IPS-20b (cell line): ENCODE measurements at regions not wholly inside any gene's neighbourhood (a gene's known extent, or its start where the extent isn't known, plus 50 kb on each side); places are given as distances from the start of the nearest gene placed in this dataset.

Source experiments
- H3K27ac ChIP-seq: one replicate; pipeline ENCODE4 v1.5.1; 2013; ENCODE audit warnings: low read length
- H3K27me3 ChIP-seq: 2 replicates; pipeline ENCODE4 v1.6.1; 2013; ENCODE audit warnings: mild to moderate bottlenecking, low read length, inconsistent platforms; ENCODE audit not compliant: insufficient read depth
- H3K36me3 ChIP-seq: 2 replicates; pipeline ENCODE4 v1.6.1; 2013; ENCODE audit warnings: low read depth, mild to moderate bottlenecking, inconsistent platforms, low read length, moderate library complexity; ENCODE audit not compliant: insufficient read depth
- H3K4me1 ChIP-seq: 2 replicates; pipeline ENCODE4 v1.6.1; 2013; ENCODE audit warnings: mild to moderate bottlenecking, control low read depth, inconsistent platforms, low read length, moderate library complexity; ENCODE audit not compliant: insufficient read depth
- H3K4me3 ChIP-seq: 2 replicates; pipeline ENCODE4 v1.5.1; 2013; ENCODE audit warnings: mild to moderate bottlenecking, low read length, inconsistent platforms
- H3K9ac ChIP-seq: 2 replicates; pipeline ENCODE4 v1.6.1; 2013; ENCODE audit warnings: low read depth, mild to moderate bottlenecking, inconsistent platforms, low read length, moderate library complexity
- H3K9me3 ChIP-seq: 2 replicates; pipeline ENCODE4 v1.6.1; 2013; ENCODE audit warnings: mild to moderate bottlenecking, low read depth, low read length, inconsistent platforms; ENCODE audit not compliant: insufficient read depth

- Histone ChIP-seq H3K4me3 (no peak overlapping the region), H3K27ac (no peak overlapping the region), H3K9me3 (no peaks in the 10 kb centered on the region), H3K9ac (no peak overlapping the region), H3K36me3 (no peaks in the 10 kb centered on the region), H3K4me1 (no peaks in the 10 kb centered on the region), H3K27me3 (no peaks in the 10 kb centered on the region)
Observed at GRCh38 chr1:87250336-87250735, 78.3 kb upstream of the LMO4 start.

GRCh38 chr1:87252406-87252805, 76.3 kb upstream of the LMO4 start:
- no peak overlapping the region for H3K9ac ChIP-seq

GRCh38 chr1:87262688-87263087, 66.0 kb upstream of the LMO4 start:
- no peak overlapping the region for H3K4me3 ChIP-seq
- H3K36me3 ChIP-seq: no peaks in the 10 kb centered on the region
- H3K9ac ChIP-seq: no peak overlapping the region
- no peaks in the 10 kb centered on the region for H3K4me1 ChIP-seq
- H3K27me3 ChIP-seq: no peaks in the 10 kb centered on the region
- no peak overlapping the region for H3K27ac ChIP-seq
- H3K9me3 ChIP-seq: no peaks in the 10 kb centered on the region; the same call in 1 of the 2 replicates

More at GRCh38 chr1:87252406-87252805, 76.3 kb upstream of the LMO4 start:
- H3K27ac ChIP-seq: no peak overlapping the region
- H3K9me3 ChIP-seq: no peaks in the 10 kb centered on the region
- H3K4me3 ChIP-seq: no peak overlapping the region
- no peaks in the 10 kb centered on the region for H3K27me3 ChIP-seq
- no peaks in the 10 kb centered on the region for H3K4me1 ChIP-seq
- H3K36me3 ChIP-seq: no peaks in the 10 kb centered on the region

GRCh38 chr1:87263281-87263680, 65.4 kb upstream of the LMO4 start:
- Histone ChIP-seq H3K27me3 (no peaks in the 10 kb centered on the region), H3K4me1 (no peaks in the 10 kb centered on the region), H3K9me3 (no peaks in the 10 kb centered on the region; the same call in 1 of the 2 replicates), H3K9ac (no peak overlapping the region), H3K27ac (no peak overlapping the region), H3K4me3 (no peak overlapping the region), H3K36me3 (no peaks in the 10 kb centered on the region)

GRCh38 chr1:87263785-87264184, 64.9 kb upstream of the LMO4 start:
- no peak overlapping the region for H3K4me3 ChIP-seq
- H3K27ac ChIP-seq: no peak overlapping the region
- H3K27me3 ChIP-seq: no peaks in the 10 kb centered on the region
- no peaks in the 10 kb centered on the region for H3K36me3 ChIP-seq
- no peak overlapping the region for H3K9ac ChIP-seq
- H3K9me3 ChIP-seq: no peaks in the 10 kb centered on the region
- H3K4me1 ChIP-seq: no peaks in the 10 kb centered on the region

- Histone ChIP-seq H3K27ac (no peak overlapping the region), H3K27me3 (no peaks in the 10 kb centered on the region), H3K9me3 (no peaks in the 10 kb centered on the region), H3K36me3 (no peaks in the 10 kb centered on the region), H3K4me1 (no peaks in the 10 kb centered on the region), H3K4me3 (no peak overlapping the region), H3K9ac (no peak overlapping the region)
Observed at GRCh38 chr1:87264976-87265375, 63.7 kb upstream of the LMO4 start.

GRCh38 chr1:87265786-87266185, 62.9 kb upstream of the LMO4 start:
- H3K9ac ChIP-seq: no peak overlapping the region
- H3K27me3 ChIP-seq: no peaks in the 10 kb centered on the region
- no peaks in the 10 kb centered on the region for H3K9me3 ChIP-seq

GRCh38 chr1:87268111-87268510, 60.6 kb upstream of the LMO4 start:
- Histone ChIP-seq H3K9me3 (no peaks in the 10 kb centered on the region), H3K27me3 (no peaks in the 10 kb centered on the region), H3K4me3 (no peak overlapping the region), H3K9ac (no peak overlapping the region), H3K4me1 (peaks cover 6% of the 10 kb centered on the region; the same call in 1 of the 2 replicates), H3K27ac (no peak overlapping the region), H3K36me3 (no peaks in the 10 kb centered on the region)

More at GRCh38 chr1:87265786-87266185, 62.9 kb upstream of the LMO4 start:
- Histone ChIP-seq H3K36me3 (no peaks in the 10 kb centered on the region), H3K27ac (no peak overlapping the region), H3K4me1 (peaks cover 6% of the 10 kb centered on the region; the same call in 1 of the 2 replicates), H3K4me3 (no peak overlapping the region)

- H3K4me3 ChIP-seq: no peak overlapping the region
- H3K27ac ChIP-seq: no peak overlapping the region
- H3K9ac ChIP-seq: no peak overlapping the region
- H3K27me3 ChIP-seq: no peaks in the 10 kb centered on the region
- H3K4me1 ChIP-seq: peaks cover 16% of the 10 kb centered on the region; the same call in 1 of the 2 replicates
- H3K9me3 ChIP-seq: no peaks in the 10 kb centered on the region
- no peaks in the 10 kb centered on the region for H3K36me3 ChIP-seq
Observed at GRCh38 chr1:87269921-87270320, 58.8 kb upstream of the LMO4 start.

GRCh38 chr1:87273291-87273690, 55.4 kb upstream of the LMO4 start:
- Histone ChIP-seq H3K4me3 (no peak overlapping the region), H3K27ac (no peak overlapping the region), H3K9ac (no peak overlapping the region), H3K27me3 (no peaks in the 10 kb centered on the region), H3K4me1 (peaks cover 16% of the 10 kb centered on the region; the same call in 1 of the 2 replicates), H3K9me3 (no peaks in the 10 kb centered on the region), H3K36me3 (no peaks in the 10 kb centered on the region)

- H3K4me1 ChIP-seq: peaks cover 16% of the 10 kb centered on the region; the same call in 1 of the 2 replicates
- no peaks in the 10 kb centered on the region for H3K36me3 ChIP-seq
- no peaks in the 10 kb centered on the region for H3K9me3 ChIP-seq
- H3K27ac ChIP-seq: peak overlapping the region; percentile 16
- no peak overlapping the region for H3K9ac ChIP-seq
- no peaks in the 10 kb centered on the region for H3K27me3 ChIP-seq
- no peak overlapping the region for H3K4me3 ChIP-seq
Observed at GRCh38 chr1:87274851-87275250, 53.8 kb upstream of the LMO4 start.

- Histone ChIP-seq H3K4me1 (0 out of 2 replicates have a peak, but pooled peaks cover 5% of the 10 kb centered on the region), H3K4me3 (no peak overlapping the region), H3K27me3 (no peaks in the 10 kb centered on the region), H3K9me3 (no peaks in the 10 kb centered on the region), H3K36me3 (no peaks in the 10 kb centered on the region), H3K27ac (no peak overlapping the region), H3K9ac (no peak overlapping the region)
Observed at GRCh38 chr1:87278825-87279535, 49.7 kb upstream of the LMO4 start.
